Stimulated activated naive B cell treated with anti-CD40 and anti-IgM and Interleukin-4, amounts not matched to agents 10 μg/mL and 1 μg/mL and 100 μg/mL, for 72 hours (primary cell): ENCODE measurements at regions not wholly inside any gene's neighbourhood (a gene's known extent, or its start where the extent isn't known, plus 50 kb on each side); places are given as distances from the start of the nearest gene placed in this dataset.

Experiments
- ATAC-seq, 2 donors: fragments of 150-1000 bp; cut with Tn5 transposase; replicated peaks; 2 replicates each; pipeline ENCODE4 v1.10.0; 2021; ENCODE audit warnings: moderate library complexity in 1 of 2
- DNase-seq: peaks from one replicate; pipeline ENCODE4 v3.0.0; 2021
- H3K27ac Mint-ChIP-seq: one replicate; pipeline ENCODE4 v1.8.0; 2022; ENCODE audit warnings: mild to moderate bottlenecking, mixed read lengths
- H3K27me3 Mint-ChIP-seq, 2 donors: one replicate each; pipeline ENCODE4 v1.8.0; 2022; ENCODE audit warnings: mixed read lengths in 2 of 2
- H3K36me3 Mint-ChIP-seq, 2 donors: one replicate each; pipeline ENCODE4 v1.8.0; 2022; ENCODE audit warnings: mixed read lengths in 2 of 2, mild to moderate bottlenecking in 1 of 2
- H3K4me1 Mint-ChIP-seq, 2 donors: one replicate each; pipeline ENCODE4 v1.8.0; 2022; ENCODE audit warnings: mixed read lengths in 2 of 2, mild to moderate bottlenecking in 1 of 2
- H3K4me3 Mint-ChIP-seq, 2 donors: one replicate each; pipeline ENCODE4 v1.8.0; 2022; ENCODE audit warnings: mild to moderate bottlenecking in 2 of 2, mixed read lengths in 2 of 2, moderate library complexity in 1 of 2
- H3K9me3 Mint-ChIP-seq, 2 donors: one replicate each; pipeline ENCODE4 v1.8.0; 2022; ENCODE audit warnings: mixed read lengths in 2 of 2, mild to moderate bottlenecking in 1 of 2

DNA sequence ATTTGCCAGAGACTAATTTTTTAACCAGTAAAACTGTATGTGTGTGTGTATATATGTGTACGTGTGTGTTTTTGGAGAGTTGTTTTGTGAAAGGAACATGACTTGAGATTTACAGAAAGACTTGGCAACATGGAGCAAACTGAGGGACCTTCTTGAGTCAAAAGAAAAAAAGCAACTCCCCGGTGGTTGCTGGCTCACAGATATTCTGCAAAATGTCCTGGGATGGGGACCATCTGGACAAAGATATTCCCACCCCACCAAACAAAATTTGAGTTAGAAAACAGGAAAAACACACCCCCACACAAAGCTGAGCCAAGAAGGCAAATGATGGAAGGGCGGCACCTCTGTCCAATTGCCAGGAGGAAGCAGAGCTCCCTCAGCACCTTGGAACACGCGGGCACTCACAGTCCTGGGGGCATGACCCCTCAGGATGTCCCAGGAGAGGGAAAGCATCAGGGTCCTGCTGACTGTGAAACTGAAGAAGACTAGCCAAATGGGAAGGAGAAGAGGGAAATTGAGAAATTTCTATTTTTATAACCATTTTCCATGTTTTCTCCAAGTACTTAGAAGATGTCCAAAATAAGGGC lies 290.2 kb upstream of the ACVR2A start:
- Mint-ChIP-seq H3K9me3 (no peaks in the 10 kb centered on the region), H3K4me1 (no peaks in the 10 kb centered on the region), H3K4me3 (no peak overlapping the region), H3K27ac (no peak overlapping the region), H3K36me3 (no peaks in the 10 kb centered on the region), H3K27me3 (no peaks in the 10 kb centered on the region)
- ATAC-seq: no peak
- no peak for DNase-seq

DNA sequence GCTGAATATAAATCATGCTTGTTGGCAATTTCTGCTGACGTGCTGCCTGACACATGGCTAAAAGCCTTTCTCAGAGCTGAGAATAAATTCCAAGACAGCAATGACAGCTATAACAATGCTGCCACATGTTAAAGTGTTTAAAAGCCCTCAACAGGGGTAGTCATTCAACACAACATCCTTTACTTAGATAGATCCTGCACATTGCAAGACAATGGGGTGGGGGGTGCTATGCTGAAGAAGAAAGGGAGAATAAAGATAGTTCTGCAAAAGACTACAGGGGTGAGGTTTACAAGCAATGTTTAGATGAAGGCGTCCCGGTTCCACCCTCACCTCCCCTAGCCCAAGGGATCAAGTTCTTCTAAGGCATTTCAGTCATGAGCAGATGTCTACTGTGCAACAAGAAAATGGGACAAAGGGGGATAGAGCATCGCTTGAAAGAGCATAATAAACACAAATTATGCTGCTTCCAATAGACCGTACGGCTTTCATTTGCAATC lies 291.0 kb upstream of the ACVR2A start:
- Mint-ChIP-seq H3K4me3 (no peak overlapping the region), H3K9me3 (no peaks in the 10 kb centered on the region), H3K4me1 (no peaks in the 10 kb centered on the region), H3K36me3 (no peaks in the 10 kb centered on the region), H3K27me3 (no peaks in the 10 kb centered on the region), H3K27ac (no peak overlapping the region)
- ATAC-seq (no peak), DNase-seq (no peak)

DNA sequence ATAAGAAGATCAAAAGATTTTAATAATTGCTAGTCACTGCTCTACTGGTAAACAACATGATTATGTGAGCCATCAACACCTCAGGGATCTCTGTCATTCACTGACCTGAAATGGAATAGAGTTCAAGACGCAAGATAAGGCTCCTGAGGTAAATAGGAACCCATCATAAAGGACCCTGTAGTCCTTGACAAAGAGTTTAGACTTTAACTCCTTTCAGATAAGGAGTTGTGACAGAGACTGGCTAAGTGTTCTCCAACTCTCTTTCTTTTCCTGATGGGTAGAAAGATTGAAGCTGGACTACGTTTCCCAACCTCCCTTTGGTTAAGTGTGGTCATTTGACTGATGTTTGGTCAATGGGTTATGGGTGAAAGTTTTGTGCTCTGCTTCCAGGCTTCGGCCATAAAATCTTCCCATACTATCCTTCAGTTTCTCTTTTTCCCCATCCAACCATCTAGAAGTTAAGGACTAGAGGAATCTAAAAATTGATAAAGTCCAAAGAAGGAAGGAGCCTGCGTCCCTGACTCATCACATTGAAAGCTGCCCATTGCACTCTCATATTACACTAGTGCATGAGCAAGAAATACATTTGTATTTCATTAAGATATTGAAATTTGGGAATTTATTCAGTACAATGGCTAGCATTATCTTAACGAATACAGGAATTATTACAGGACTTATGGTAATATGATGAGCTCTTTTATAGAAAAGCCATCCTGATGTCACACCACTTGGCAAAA lies 293.7 kb upstream of the ACVR2A start:
- H3K36me3 Mint-ChIP-seq: no peaks in the 10 kb centered on the region
- no peaks in the 10 kb centered on the region for H3K27me3 Mint-ChIP-seq
- no peaks in the 10 kb centered on the region for H3K9me3 Mint-ChIP-seq
- DNase-seq (no peak), ATAC-seq (no peak)
- no peak overlapping the region for H3K27ac Mint-ChIP-seq
- no peak overlapping the region for H3K4me3 Mint-ChIP-seq
- H3K4me1 Mint-ChIP-seq: no peaks in the 10 kb centered on the region

DNA sequence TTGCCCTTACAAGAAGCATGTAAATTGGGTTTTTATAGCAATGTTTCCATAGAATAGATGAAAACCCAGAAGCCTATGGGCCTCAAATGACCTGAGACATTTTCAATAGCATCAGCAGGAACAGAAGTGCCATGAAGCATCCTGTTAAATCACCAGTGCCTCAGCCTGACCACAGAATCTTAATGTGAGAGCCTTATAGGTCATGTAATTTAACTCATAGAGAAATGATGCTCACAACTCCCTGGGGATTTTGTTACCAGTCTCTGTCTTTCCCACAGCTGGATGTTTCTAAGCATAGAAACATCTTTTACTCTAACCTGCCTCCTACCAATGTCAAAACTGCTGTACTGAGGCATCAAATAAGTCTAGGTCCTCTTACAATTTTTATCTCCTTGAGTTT lies 295.8 kb upstream of the ACVR2A start:
- H3K4me3 Mint-ChIP-seq: no peak overlapping the region
- ATAC-seq (peak; percentile 74 to 79), DNase-seq (no peak)
- H3K27me3 Mint-ChIP-seq: no peaks in the 10 kb centered on the region
- H3K4me1 Mint-ChIP-seq: no peaks in the 10 kb centered on the region
- H3K27ac Mint-ChIP-seq: no peak overlapping the region
- H3K36me3 Mint-ChIP-seq: no peaks in the 10 kb centered on the region
- no peaks in the 10 kb centered on the region for H3K9me3 Mint-ChIP-seq

DNA sequence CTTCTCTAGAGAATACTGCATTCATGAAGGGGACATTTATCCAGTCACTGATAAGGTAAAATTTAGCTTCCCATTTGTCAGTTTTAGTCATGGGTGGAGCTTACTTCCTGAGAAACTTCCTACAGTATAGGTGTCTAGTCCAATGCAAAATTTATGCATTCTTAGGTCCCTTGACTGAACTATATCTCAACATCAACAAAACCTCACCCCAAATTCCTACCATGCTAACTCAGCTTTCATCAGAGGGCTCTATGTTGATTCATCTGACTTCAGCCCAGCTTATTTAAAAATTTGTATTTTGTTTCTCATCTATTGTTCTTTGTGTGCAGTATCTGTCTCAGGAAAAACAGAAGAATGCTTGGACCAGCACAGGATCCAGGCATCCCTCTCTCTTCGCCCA lies 296.4 kb upstream of the ACVR2A start:
- no peak overlapping the region for H3K27ac Mint-ChIP-seq
- no peaks in the 10 kb centered on the region for H3K27me3 Mint-ChIP-seq
- DNase-seq (no peak), ATAC-seq (no peak)
- no peaks in the 10 kb centered on the region for H3K9me3 Mint-ChIP-seq
- H3K36me3 Mint-ChIP-seq: no peaks in the 10 kb centered on the region
- no peaks in the 10 kb centered on the region for H3K4me1 Mint-ChIP-seq
- H3K4me3 Mint-ChIP-seq: no peak overlapping the region

DNA sequence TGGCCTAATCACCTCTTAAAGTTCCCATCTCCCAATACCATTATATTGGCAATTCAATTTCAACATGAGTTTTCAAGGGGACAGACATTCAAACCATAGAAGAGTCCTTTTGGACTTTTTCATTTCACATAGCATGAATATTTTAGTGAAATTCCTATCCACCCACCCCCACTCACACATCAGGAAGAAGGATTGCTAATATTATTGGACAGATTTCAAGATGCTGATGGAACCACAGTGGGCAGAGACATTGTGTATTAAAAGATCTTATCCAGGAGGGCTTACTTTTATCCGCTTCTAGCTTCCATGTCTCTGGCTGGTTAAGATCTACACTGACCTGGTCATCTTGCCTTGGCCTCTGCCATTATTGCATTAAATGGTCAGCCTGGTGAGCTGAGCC lies 297.4 kb upstream of the ACVR2A start:
- DNase-seq: no peak
- H3K27ac Mint-ChIP-seq: no peak overlapping the region
- no peak overlapping the region for H3K4me3 Mint-ChIP-seq
- H3K36me3 Mint-ChIP-seq: no peaks in the 10 kb centered on the region
- H3K27me3 Mint-ChIP-seq: no peaks in the 10 kb centered on the region
- no peaks in the 10 kb centered on the region for H3K4me1 Mint-ChIP-seq
- ATAC-seq: no peak
- H3K9me3 Mint-ChIP-seq: no peaks in the 10 kb centered on the region

DNA sequence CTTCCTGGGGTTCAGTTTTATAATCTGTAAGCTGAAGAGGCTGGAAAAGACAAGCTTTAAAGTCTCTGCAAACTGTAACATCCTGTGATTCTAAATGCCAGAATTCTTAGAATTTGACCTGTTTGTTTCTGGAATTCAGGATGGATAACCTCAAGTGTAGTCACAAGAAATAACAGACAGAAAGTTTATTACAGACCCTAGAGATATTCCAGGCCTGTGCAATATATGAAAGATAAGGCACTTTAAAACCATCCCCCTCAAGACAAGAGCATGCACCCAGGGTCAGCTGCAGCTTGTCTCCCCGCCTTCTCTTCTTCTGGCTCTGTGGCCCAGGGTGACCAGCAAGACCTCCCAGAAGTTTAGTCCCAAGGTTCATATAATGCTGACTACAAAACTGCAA lies 298.7 kb upstream of the ACVR2A start:
- Mint-ChIP-seq H3K36me3 (no peaks in the 10 kb centered on the region), H3K9me3 (no peaks in the 10 kb centered on the region), H3K27me3 (no peaks in the 10 kb centered on the region), H3K4me1 (no peaks in the 10 kb centered on the region), H3K27ac (no peak overlapping the region), H3K4me3 (no peak overlapping the region)
- ATAC-seq: no peak
- DNase-seq: no peak

DNA sequence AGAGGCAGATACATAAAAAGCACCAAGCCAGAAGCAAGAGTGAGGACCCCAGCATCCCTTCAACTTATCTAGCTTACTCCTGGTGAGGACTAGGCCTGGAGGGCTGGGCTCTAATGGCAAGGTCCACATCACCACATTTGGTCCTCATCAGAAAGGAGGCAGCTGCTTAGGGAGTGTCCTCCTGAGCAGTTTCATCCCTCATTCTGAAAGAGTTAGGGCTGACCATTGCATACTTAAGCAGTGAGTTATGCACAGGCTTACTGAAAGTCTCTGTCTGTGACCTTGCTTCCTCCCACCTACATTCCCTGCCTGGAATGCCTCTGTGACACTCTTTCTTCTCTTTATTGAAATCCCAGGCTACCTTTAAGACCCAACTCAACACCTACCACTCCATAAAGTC lies 301.8 kb upstream of the ACVR2A start:
- Mint-ChIP-seq H3K27ac (no peak overlapping the region), H3K4me1 (no peaks in the 10 kb centered on the region), H3K9me3 (peaks cover 0 to 1% of the 10 kb centered on the region in 2 donors), H3K27me3 (no peaks in the 10 kb centered on the region), H3K4me3 (no peak overlapping the region), H3K36me3 (no peaks in the 10 kb centered on the region)
- DNase-seq (no peak), ATAC-seq (no peak)

DNA sequence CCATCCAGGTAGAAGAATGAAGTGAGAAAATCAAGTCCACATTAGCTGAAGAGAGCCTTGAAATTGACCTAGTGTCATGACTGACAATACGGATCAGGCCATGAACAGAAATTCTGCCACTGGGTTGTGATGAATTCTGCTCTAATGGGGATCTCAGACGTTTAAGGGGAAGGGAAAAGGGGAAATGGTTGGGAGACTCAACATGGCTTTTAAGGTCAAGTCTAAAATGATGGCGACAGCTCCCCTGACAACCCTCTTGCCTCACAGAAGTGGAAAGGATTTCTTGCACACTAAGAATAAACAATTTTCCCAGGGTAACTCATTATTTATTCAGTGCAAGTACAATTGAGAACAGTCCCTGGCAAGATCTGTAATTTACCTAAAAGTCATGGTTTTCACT lies 302.5 kb upstream of the ACVR2A start:
- H3K4me1 Mint-ChIP-seq: no peaks in the 10 kb centered on the region
- DNase-seq (no peak), ATAC-seq (no peak)
- no peak overlapping the region for H3K4me3 Mint-ChIP-seq
- no peaks in the 10 kb centered on the region for H3K27me3 Mint-ChIP-seq
- no peak overlapping the region for H3K27ac Mint-ChIP-seq
- H3K36me3 Mint-ChIP-seq: no peaks in the 10 kb centered on the region
- peaks cover 0 to 1% of the 10 kb centered on the region in 2 donors for H3K9me3 Mint-ChIP-seq

DNA sequence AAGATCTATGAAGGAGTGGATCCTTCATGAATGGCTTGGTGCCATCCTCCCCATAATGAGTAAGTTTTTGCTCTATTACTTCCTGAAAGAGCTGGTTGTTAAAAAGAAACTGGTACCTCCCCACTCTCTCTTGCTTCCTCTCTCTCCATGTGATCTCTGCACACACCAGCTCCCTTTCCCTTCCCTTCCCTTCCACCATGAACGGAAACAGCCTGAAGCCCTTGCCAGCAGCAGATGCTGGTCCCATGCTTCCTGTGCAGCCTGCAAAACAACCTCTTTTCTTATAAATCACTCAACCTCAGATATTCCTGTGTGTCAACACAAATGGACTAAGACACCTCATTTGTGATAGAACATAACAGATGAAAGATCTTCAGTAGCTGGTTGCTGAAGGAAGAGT lies 303.5 kb upstream of the ACVR2A start:
- H3K4me3 Mint-ChIP-seq: no peak overlapping the region
- H3K36me3 Mint-ChIP-seq: no peaks in the 10 kb centered on the region
- no peaks in the 10 kb centered on the region for H3K27me3 Mint-ChIP-seq
- H3K9me3 Mint-ChIP-seq: peaks cover 0 to 1% of the 10 kb centered on the region in 2 donors
- H3K27ac Mint-ChIP-seq: no peak overlapping the region
- ATAC-seq (no peak), DNase-seq (no peak)
- H3K4me1 Mint-ChIP-seq: no peaks in the 10 kb centered on the region

DNA sequence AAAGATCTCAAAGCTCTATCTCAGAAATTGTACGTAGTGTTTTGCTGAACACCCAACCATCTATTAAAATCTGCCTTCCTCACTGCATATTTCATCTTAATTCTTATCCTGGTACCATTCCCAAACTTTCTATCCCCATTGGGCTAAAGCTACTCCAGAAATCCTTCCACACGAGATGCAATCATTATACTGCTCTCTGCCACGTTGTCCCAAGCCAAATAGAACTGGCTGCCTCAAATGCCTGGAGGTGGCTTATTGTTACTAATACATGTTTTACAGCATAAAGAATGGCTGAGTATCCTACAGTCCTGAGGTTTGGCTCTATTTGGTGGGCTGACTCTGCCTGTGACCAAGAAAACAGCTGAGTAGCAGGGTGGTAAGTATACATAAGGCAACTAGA lies 306.0 kb upstream of the ACVR2A start:
- H3K9me3 Mint-ChIP-seq: peaks cover 0 to 1% of the 10 kb centered on the region in 2 donors
- ATAC-seq: no peak

DNA sequence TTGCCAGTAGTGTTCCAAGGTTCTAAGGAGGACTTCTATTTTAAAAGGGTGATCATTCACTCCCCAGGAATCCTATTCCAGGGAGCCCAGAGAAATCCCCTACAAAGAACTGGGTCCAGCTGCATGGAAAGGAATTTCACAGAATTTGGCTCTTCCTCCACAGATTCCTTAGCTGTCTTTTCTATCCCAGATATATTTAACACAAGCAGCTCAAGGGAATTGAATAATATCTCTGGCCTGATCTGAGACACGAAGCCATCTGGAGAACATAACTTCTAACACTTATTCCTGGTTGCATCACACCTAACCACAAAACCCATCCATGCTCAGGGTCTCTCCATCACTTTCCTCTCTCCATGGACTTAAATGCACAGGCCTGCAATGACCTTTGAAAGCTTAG lies 306.7 kb upstream of the ACVR2A start:
- Mint-ChIP-seq H3K4me1 (no peaks in the 10 kb centered on the region), H3K4me3 (no peak overlapping the region), H3K36me3 (no peaks in the 10 kb centered on the region), H3K9me3 (peaks cover 0 to 1% of the 10 kb centered on the region in 2 donors), H3K27ac (no peak overlapping the region), H3K27me3 (no peaks in the 10 kb centered on the region)
- ATAC-seq: no peak
- DNase-seq: no peak

More for the DNA sequence above, 306.0 kb upstream of the ACVR2A start:
- Mint-ChIP-seq H3K4me1 (no peaks in the 10 kb centered on the region), H3K27ac (no peak overlapping the region), H3K27me3 (no peaks in the 10 kb centered on the region), H3K36me3 (no peaks in the 10 kb centered on the region), H3K4me3 (no peak overlapping the region)
- DNase-seq: no peak

DNA sequence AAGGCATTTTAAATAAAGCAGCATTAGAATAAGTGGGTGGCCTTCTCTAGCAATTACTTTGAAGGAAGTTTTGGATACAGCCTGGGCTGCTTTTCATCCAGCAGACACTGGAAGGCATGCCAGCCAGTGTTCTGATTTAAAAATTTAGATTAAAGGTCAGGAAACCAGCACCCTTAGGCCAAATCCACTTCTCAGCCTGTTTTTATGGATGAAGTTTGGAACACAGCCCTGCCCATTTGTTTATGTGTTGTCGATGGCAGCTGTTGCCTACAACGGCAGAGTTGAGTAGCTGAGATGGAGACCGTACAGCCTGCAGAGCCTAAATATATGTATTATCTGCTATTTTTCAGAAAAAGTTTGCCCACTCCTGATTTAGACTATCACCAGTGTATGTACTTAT lies 313.6 kb upstream of the ACVR2A start:
- DNase-seq (no peak), ATAC-seq (no peak)
- no peak overlapping the region for H3K27ac Mint-ChIP-seq
- no peaks in the 10 kb centered on the region for H3K36me3 Mint-ChIP-seq
- H3K4me3 Mint-ChIP-seq: no peak overlapping the region
- H3K9me3 Mint-ChIP-seq: no peaks in the 10 kb centered on the region
- H3K4me1 Mint-ChIP-seq: no peaks in the 10 kb centered on the region
- no peaks in the 10 kb centered on the region for H3K27me3 Mint-ChIP-seq

DNA sequence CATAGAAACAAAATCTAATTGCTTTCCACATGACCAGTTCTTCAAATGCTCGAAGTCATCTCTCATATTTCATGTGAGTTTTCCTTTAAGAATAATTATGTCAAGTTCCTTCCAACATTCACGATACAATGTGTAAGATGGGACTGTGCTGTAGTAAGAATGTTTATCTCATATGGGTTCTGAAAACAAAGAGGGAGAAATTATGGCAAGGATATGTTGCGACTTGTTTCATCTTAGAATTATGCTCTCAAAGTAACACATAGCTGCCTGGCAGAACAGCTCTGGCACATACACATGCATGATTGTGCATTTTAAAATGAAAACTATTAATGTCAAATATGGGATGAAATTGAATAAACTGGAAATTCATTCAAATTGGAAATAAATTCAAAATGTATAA lies 314.8 kb upstream of the ACVR2A start:
- Mint-ChIP-seq H3K27me3 (no peaks in the 10 kb centered on the region), H3K4me1 (no peaks in the 10 kb centered on the region), H3K4me3 (no peak overlapping the region), H3K27ac (no peak overlapping the region), H3K9me3 (no peaks in the 10 kb centered on the region), H3K36me3 (no peaks in the 10 kb centered on the region)
- ATAC-seq (no peak), DNase-seq (no peak)

DNA sequence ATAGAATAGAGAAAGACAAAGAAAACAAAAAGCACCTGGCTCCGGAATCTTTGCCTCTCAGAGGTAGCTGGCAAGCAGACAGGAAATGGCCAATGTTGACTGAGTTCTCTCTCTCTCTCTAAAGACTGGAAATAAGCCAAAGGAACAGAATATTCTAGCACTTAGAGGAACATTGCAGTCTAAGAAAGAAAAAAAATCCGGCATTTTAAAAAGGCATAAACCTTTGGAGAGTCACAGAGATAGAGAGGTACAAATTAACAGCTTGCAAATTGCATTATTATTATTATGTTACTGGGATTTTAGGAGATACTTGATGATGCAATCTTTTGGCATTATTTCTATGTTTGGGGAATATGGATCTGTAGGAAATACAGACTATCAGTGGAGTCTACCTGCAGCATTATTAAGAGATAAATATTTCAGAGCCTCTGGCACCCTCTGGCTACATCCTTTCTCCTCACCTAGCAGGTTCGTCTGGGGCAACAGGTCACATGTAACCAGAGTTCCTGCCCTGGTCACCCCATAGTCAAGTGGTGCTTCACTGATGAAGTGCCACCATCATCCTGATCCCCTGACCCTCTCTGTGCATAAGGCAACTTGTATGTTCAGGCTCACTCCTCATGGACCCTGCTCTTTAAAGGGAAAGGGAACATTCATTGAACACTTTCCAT lies 318.9 kb upstream of the ACVR2A start:
- Mint-ChIP-seq H3K27ac (no peak overlapping the region), H3K27me3 (no peaks in the 10 kb centered on the region), H3K36me3 (no peaks in the 10 kb centered on the region), H3K4me1 (no peaks in the 10 kb centered on the region), H3K9me3 (no peaks in the 10 kb centered on the region), H3K4me3 (no peak overlapping the region)
- ATAC-seq (no peak), DNase-seq (no peak)
